DMS153 treated with DMSO at 0.1 percent for 48 hours (cell line): ENCODE measurements at regions not wholly inside any gene's neighbourhood (a gene's known extent, or its start where the extent isn't known, plus 50 kb on each side); places are given as distances from the start of the nearest gene placed in this dataset.

Source experiments
- DNase-seq: peaks from one replicate; lab custom pipeline; 2025; ENCODE audit not compliant: unreplicated experiment; lab: John Stamatoyannopoulos, UW

GRCh38 chr7:18354108-18355085, 141.2 kb upstream of the HDAC9 start:
- DNase-seq = no peak

GRCh38 chr7:18356191-18356645, 139.3 kb upstream of the HDAC9 start:
- DNase-seq = peak; percentile 51

GRCh38 chr7:18357691-18358090, 137.9 kb upstream of the HDAC9 start:
- no peak for DNase-seq

GRCh38 chr7:18361756-18362155, 133.8 kb upstream of the HDAC9 start:
- DNase-seq = no peak

DNA sequence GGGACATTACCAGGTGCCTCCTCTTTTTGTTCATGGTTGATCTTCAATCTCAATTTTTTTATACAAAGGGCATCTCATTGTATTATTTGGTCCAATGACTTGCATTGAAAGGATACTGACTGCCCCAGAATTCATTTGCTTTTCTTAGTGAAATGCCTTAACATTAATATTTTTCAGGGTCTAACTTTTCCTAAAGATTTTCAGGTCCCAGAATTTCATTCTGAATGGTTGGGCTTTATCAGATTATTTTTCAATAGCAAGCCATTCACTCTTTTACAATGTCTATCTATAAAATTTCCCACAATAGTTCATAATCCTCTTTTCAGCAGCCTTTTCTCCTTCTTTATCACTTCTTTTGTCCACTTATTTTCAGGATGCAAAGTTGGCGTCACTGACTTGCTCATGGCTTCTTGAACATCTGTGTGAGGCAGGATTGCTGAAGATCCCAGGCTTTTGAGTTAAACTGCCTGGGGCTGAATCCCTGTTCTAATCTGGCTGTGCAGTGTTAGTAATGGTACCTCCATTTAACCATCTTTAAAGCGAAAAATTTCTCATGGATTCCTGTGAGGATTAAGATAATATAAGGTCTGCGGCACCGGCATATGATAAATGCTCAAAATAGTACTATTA, 131.7 kb upstream of the HDAC9 start:
- DNase-seq = no peak

- DNase-seq = no peak
These were observed 131.2 kb upstream of the HDAC9 start for GRCh38 chr7:18364396-18364795.

- no peak for DNase-seq
These were observed 129.2 kb upstream of the HDAC9 start for GRCh38 chr7:18366394-18366793.

DNA sequence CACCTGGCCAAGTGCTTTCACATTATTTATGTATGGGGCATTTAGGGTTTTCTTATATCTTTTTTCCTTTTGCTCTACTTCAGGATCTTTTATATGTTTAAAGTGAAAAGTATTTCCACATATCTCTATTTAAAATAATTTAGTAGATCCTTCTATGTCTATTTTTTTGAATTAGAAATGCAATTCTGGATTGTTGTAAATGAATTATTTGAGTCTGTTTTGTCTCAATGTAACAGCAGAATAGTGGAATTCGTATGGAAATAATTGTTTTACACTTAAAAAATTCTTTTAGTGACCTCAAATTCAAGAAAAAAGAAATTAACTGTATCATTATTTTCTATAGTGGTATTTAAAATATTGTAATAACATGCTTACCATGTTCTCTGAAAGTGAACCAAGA, 126.5 kb upstream of the HDAC9 start:
- no peak for DNase-seq

DNA sequence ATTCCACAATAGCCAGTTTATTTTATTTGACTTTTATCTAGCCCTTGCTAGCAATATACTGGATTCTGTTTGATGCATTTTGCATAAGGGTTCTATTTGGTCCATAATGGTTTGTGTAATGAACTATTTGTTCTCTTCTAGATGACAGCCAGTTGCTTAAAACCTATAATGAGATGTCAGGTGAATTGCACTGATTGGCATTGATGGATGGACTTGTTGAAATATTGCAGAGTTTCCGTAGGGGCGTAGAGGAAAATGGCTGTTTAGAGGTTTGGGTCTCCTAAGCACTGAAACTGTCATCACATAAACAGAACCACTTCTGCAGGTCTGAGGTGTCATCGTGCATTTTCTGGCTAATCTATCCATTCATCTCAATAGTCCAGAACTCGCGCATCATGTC, 124.9 kb upstream of the HDAC9 start:
- no peak for DNase-seq

DNA sequence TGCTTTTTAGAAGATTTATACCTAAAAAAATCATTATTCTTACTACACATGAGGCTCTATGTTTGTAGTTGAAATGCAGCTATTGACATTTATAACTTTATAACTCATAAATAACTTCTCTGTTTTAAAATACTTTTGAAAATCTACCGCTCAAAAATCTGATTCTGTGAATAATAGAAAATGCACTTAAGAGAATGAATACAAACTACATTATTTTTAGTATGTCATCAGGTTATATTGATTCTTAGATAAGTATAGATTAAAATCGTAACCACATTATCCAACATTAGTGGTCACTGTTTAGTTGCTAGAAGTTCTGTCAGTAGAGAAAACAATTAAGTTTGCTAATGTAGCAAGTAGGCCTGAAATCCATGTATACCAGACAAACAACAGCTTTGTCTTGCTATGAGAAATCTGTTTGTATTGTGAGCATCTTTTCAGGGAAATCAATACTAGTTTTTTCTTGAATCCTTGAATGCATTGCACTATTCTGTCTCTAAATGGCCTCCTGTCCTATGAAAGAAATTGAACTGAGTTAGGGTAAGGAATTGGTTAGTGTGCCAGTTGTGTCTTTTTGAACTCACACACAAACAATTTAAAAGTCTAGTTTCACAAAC, 116.5 kb upstream of the HDAC9 start:
- DNase-seq = no peak

- no peak for DNase-seq
These were observed 110.9 kb upstream of the HDAC9 start for GRCh38 chr7:18384491-18385143.

DNA sequence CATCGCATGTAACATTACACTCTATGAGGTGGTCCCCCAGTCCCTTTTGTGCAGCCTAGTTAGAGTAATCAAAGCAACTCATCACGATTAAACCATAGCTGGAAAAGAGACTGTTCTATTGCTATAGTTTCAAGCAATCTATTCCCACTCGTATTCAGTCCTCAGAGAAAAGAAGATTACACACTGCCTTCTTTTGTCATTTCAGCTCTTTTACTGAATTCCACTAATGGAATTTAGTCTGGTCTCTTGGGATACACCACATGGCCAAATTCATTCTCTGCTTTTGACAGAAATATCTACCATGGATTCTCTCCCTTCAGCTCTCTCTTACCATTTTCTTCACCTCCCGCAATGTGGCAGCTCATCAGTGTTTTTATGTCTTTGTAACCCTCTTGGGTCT, 108.9 kb upstream of the HDAC9 start:
- no peak for DNase-seq

DNA sequence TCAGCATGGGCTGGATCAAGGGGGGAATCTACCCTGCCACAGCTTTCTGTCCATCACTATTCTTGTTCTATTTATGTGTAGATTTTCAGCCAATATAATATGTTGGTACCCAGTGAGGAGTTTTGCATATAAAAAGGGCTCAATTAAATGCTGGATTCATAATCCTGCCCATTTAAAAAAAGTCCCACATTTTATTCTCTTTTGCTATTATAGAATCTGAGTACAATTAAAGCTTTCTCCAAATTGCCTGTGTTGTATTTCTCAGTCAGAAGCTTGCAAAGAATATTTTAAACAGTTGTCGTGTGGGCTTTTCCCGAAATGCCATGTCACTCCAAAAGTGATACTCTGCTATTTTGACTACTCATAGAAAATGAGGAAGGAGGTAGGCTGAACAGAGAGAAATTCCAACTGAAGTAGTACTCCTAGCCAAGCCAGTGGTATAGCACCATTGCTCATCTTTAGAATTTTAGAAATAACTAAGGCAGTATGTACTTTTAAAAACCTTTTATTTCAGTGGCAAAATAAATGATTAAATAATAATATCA, 108.3 kb upstream of the HDAC9 start:
- no peak for DNase-seq

DNA sequence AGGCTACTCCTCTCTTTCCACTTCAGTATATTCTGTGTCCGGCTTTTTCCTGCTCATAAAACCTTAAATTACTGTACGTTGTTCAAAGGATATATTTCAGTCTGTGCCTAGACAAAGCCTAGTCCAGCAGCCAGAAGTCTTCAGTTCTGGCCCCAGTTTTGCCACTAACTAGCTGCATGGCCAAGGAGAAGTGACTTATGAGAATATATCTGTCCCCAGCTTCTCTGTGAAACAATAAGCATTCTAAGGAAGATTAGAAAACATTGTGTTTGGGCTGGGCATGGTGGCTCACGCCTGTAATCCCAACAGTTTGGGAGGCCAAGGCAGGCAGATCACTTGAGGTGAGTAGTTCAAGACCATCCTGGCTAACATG, 105.0 kb upstream of the HDAC9 start:
- no peak for DNase-seq

DNA sequence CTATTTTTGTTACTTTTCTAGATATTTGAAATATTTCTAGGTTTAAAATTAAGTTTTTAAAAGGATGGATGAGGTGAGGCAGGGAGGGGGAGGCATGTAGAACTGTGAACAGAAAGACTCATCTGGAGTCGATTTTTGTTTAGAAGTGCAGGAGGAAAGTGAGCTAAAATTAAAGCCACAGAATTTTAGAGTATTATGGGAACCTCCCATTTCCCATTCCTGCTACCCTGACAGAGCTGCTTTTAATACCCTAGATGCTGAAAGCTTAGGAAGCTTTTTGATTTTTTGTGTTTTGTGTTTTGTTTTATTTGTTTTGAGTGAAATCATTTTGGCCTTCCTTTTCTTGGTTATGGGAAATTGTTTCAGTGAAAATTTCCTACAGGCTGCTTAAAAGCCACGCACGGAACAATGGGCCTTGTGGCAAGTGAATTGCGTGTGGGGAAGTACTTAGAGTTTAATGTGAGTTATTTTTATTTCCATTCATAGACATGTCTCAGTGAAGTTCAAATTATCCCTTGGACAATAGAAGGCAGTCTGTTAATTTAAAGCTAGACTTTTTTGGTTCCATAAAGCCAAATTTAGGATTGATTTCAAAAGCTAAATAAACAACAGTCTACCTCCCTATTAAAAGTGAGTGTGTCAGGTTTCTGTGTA, 102.0 kb upstream of the HDAC9 start:
- peak; percentile 60 for DNase-seq

- no peak for DNase-seq
These were observed 99.7 kb upstream of the HDAC9 start for GRCh38 chr7:18395868-18396267.

DNA sequence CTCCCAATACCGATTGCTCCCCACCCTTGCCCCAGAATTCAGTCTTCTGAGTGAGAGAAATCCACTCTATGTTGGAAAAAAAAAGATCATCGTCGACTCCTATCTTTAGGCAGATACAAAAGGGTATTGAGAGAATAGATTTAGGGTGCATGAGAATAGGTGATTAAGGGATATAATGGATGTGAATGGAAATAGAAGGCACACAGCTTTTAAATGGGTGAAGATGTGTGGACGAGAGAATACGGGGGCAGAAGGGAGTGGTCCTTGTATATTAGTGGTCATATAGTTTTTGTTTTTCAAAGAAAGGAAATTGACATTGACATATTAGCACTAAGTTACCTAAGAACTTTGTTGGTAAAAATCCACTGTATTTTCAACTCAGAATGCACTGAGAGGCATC, 98.6 kb upstream of the HDAC9 start:
- DNase-seq = no peak

DNA sequence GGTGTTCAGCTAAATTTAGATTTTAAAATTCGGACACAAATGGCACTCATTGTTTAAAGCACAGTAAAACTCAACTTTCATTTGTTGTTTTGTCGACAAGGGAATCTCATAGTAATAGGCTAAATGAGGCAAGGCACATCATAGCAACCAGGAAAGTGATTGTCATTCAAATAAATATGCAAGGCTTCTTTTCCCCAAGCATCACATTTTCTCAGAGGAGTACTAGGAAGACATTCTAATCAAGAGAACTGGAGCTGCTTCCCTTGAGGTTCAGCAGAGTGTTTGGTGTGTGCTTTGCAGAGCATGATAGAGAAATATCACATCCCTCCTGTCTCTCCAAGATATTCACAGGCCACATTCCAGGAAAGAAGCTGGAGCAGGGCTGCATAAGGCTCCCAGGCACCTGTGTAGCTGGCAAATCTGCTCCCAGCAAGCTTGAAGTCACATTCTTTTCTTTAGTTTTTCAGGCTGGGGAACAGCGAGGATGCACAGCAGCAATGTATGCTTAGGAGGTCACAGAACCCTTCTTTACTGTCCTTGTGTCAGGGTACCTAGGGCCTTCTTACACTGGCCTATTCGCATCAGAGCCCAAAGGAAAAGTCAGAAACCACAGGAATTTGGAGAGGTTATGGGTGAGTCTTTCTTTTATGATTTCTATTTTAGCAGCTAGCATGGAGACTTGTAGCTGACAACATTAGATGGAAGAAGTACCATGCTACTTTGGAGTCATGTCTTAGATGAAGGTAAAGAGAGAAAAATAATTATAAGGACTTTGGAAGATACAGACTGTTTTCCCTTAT, 95.9 kb upstream of the HDAC9 start:
- no peak for DNase-seq

DNA sequence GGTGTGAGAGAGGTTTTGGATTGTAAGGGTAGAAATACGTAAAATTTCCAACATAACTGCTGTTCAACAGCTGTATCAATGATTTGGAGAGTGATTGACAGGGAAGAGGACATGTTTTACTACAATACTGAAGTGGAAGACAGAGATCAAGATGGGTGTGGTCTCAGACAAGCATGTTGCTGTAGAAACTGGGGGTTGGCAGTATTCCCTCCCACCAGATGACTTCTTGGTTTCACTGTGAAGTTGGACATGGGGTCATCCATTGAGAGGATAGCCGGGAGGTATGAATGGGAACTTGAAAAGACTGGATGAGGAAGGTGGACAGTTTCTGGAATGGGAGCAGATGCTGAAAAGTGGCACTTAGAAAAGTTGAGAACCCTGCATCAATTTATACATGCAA, 95.3 kb upstream of the HDAC9 start:
- no peak for DNase-seq

GRCh38 chr7:18400726-18401125, 94.8 kb upstream of the HDAC9 start:
- no peak for DNase-seq
